DND-41 (cell line): ENCODE measurements at regions not wholly inside any gene's neighbourhood (a gene's known extent, or its start where the extent isn't known, plus 50 kb on each side); places are given as distances from the start of the nearest gene placed in this dataset.

Experiments
- ATAC-seq: fragments of 200-7000 bp; cut with Tn5 transposase; 3 replicates; pipeline ENCODE4 v1.9.1; 2021; ENCODE audit warnings: low read depth; ENCODE audit not compliant: insufficient read depth
- DNase-seq: peaks from one replicate; pipeline ENCODE4 v3.0.0-alpha.2; 2020
- H2AFZ ChIP-seq: 2 replicates; pipeline ENCODE4 v1.6.0; 2012; ENCODE audit warnings: low read depth, low read length
- H3K27ac ChIP-seq: 2 replicates; pipeline ENCODE4 v1.5.1; 2012; ENCODE audit warnings: low read length, inconsistent platforms
- H3K27me3 ChIP-seq: fragments of 200-600 bp; sonication (generic); 2 replicates; pipeline ENCODE4 v1.6.0; 2012; ENCODE audit warnings: low read length, mild to moderate bottlenecking, inconsistent platforms; ENCODE audit not compliant: insufficient read depth, poor library complexity
- H3K36me3 ChIP-seq: 2 replicates; pipeline ENCODE4 v1.5.1; 2012; ENCODE audit warnings: low read length, inconsistent platforms; ENCODE audit not compliant: insufficient read depth
- H3K4me1 ChIP-seq: 2 replicates; pipeline ENCODE4 v1.5.1; 2012; ENCODE audit warnings: mild to moderate bottlenecking, low read length; ENCODE audit not compliant: insufficient read depth
- H3K4me2 ChIP-seq: 2 replicates; pipeline ENCODE4 v1.6.0; 2012; ENCODE audit warnings: mild to moderate bottlenecking, moderate library complexity, low read length, inconsistent platforms; ENCODE audit not compliant: insufficient read depth
- H3K4me3 ChIP-seq, 2 experiments: fragments of 200-600 bp in 1 of 2; shearing (Covaris generic) in 1 of 2; 2 replicates each; pipeline ENCODE4 v1.5.1; 2012 to 2016; ENCODE audit warnings: inconsistent platforms in 2 of 2, low read length in 2 of 2, mild to moderate bottlenecking in 2 of 2, low read depth in 1 of 2, moderate library complexity in 1 of 2
- H3K79me2 ChIP-seq: 2 replicates; pipeline ENCODE4 v1.6.0; 2012; ENCODE audit warnings: low read length, inconsistent platforms; ENCODE audit not compliant: insufficient read depth
- H3K9ac ChIP-seq: 2 replicates; pipeline ENCODE4 v1.6.0; 2012; ENCODE audit warnings: low read depth, mild to moderate bottlenecking, inconsistent platforms, low read length, moderate library complexity
- H3K9me3 ChIP-seq: 2 replicates; pipeline ENCODE4 v1.5.1; 2012; ENCODE audit warnings: low read length, moderate library complexity, mild to moderate bottlenecking, inconsistent platforms; ENCODE audit not compliant: insufficient read depth, severe bottlenecking
- H4K20me1 ChIP-seq: 2 replicates; pipeline ENCODE4 v1.6.0; 2012; ENCODE audit warnings: low read length; ENCODE audit not compliant: insufficient read depth
- CTCF ChIP-seq: IDR thresholded peaks from 2 replicates; pipeline ENCODE4 v1.5.1; 2012; ENCODE audit warnings: borderline replicate concordance, low read length, moderate library complexity, mild to moderate bottlenecking; ENCODE audit not compliant: poor library complexity, severe bottlenecking; ENCODE audit errors: extremely low read depth
- EZH2 ChIP-seq: IDR thresholded peaks from 3 replicates; pipeline ENCODE4 v1.6.1; 2012; ENCODE audit warnings: borderline replicate concordance, low read depth, mild to moderate bottlenecking, moderate library complexity, low read length, inconsistent platforms; ENCODE audit not compliant: severe bottlenecking

- Histone ChIP-seq H2AFZ (no peak overlapping the region), H3K27ac (no peak overlapping the region), H3K36me3 (no peaks in the 10 kb centered on the region), H3K79me2 (no peaks in the 10 kb centered on the region), H3K4me3 (no peak overlapping the region), H4K20me1 (no peaks in the 10 kb centered on the region), H3K9me3 (no peaks in the 10 kb centered on the region), H3K4me1 (no peaks in the 10 kb centered on the region), H3K9ac (no peak overlapping the region), H3K4me2 (no peak overlapping the region), H3K27me3 (no peaks in the 10 kb centered on the region)
- TF ChIP-seq CTCF (no peak), EZH2 (no peak)
- ATAC-seq = no peak
- DNase-seq = no peak
Measured at GRCh38 chr3:66098436-66098835, 59.7 kb upstream of the MAGI1 start.

- no peak for TF ChIP-seq EZH2
- TF ChIP-seq CTCF = no peak
Measured at GRCh38 chr3:66097647-66098046, 58.9 kb upstream of the MAGI1 start.

GRCh38 chr3:66095295-66096001, 56.7 kb upstream of the MAGI1 start:
- H4K20me1 ChIP-seq = no peaks in the 10 kb centered on the region
- H3K9ac ChIP-seq = no peak overlapping the region
- no peak overlapping the region for H2AFZ ChIP-seq
- TF ChIP-seq EZH2 (no peak), CTCF (no peak)
- no peak overlapping the region for H3K4me3 ChIP-seq
- H3K27me3 ChIP-seq = no peaks in the 10 kb centered on the region
- no peak overlapping the region for H3K27ac ChIP-seq
- H3K79me2 ChIP-seq = no peaks in the 10 kb centered on the region
- H3K36me3 ChIP-seq = no peaks in the 10 kb centered on the region
- DNase-seq = no peak
- H3K9me3 ChIP-seq = no peaks in the 10 kb centered on the region
- no peak overlapping the region for H3K4me2 ChIP-seq
- ATAC-seq = no peak
- H3K4me1 ChIP-seq = no peaks in the 10 kb centered on the region

More at GRCh38 chr3:66097647-66098046, 58.9 kb upstream of the MAGI1 start:
- ATAC-seq (no peak), DNase-seq (no peak)
- Histone ChIP-seq H3K9ac (no peak overlapping the region), H3K27me3 (no peaks in the 10 kb centered on the region), H3K36me3 (no peaks in the 10 kb centered on the region), H3K4me3 (no peak overlapping the region), H2AFZ (no peak overlapping the region), H3K79me2 (no peaks in the 10 kb centered on the region), H4K20me1 (no peaks in the 10 kb centered on the region), H3K9me3 (no peaks in the 10 kb centered on the region), H3K27ac (no peak overlapping the region), H3K4me2 (no peak overlapping the region), H3K4me1 (no peaks in the 10 kb centered on the region)
